IMR-90 (cell line): ENCODE measurements at regions not wholly inside any gene's neighbourhood (a gene's known extent, or its start where the extent isn't known, plus 50 kb on each side); places are given as distances from the start of the nearest gene placed in this dataset.

Experiments
- ATAC-seq: fragments of 200-7000 bp; cut with Tn5 transposase; 2 replicates; pipeline ENCODE4 v1.9.1; 2020; ENCODE audit warnings: low read depth, mild to moderate bottlenecking, moderate library complexity
- BruUV-seq: library from RNA; stranded (reverse); fragments of 400-500 nt; replicated peaks from 2 replicates; lab custom pipeline; 2021; lab: Mats Ljungman, UMichigan
- CTCF ChIA-PET: fragments of 300-600 bp; formaldehyde crosslinking; extraction: SDS; loops from one replicate; lab custom pipeline; 2021; ENCODE audit warnings: antibody characterized with exemption; lab: Yijun Ruan, JAX
- POLR2A ChIA-PET: fragments of 300-600 bp; sonication (Branson Sonifier 250); formaldehyde crosslinking; loops from one replicate; lab custom pipeline; 2022; ENCODE audit warnings: antibody characterized with exemption; ENCODE audit not compliant: unreplicated experiment; lab: Charles Lee
- DNase-seq: peaks from one replicate; pipeline ENCODE4 v3.0.0; 2013
- H2AFZ ChIP-seq: replicated peaks from 2 replicates; pipeline ENCODE3; 2013; ENCODE audit warnings: low read length, mild to moderate bottlenecking; ENCODE audit not compliant: poor library complexity
- H2AK5ac ChIP-seq: 2 replicates; pipeline ENCODE4 v1.6.1; 2013; ENCODE audit warnings: low read depth, low read length, inconsistent platforms
- H2AK9ac ChIP-seq: replicated peaks from 2 replicates; pipeline ENCODE3; 2013; ENCODE audit warnings: mild to moderate bottlenecking, low read depth, low read length, moderate library complexity; ENCODE audit not compliant: poor library complexity
- H2BK120ac ChIP-seq: 2 replicates; pipeline ENCODE4 v1.6.1; 2013; ENCODE audit warnings: low read depth, low read length, inconsistent platforms
- H2BK15ac ChIP-seq: 3 replicates; pipeline ENCODE4 v1.6.1; 2013; ENCODE audit warnings: low read depth, low read length, inconsistent platforms
- H2BK20ac ChIP-seq: 2 replicates; pipeline ENCODE4 v1.6.1; 2013; ENCODE audit warnings: low read depth, mild to moderate bottlenecking, inconsistent platforms, low read length, moderate library complexity
- H2BK5ac ChIP-seq: 2 replicates; pipeline ENCODE4 v1.6.1; 2013; ENCODE audit warnings: mild to moderate bottlenecking, low read depth, low read length, inconsistent platforms; ENCODE audit not compliant: poor library complexity, severe bottlenecking
- H3K14ac ChIP-seq: replicated peaks from 2 replicates; pipeline ENCODE4 v1.6.1; 2013; ENCODE audit warnings: low read depth, low read length, inconsistent platforms
- H3K18ac ChIP-seq: 2 replicates; pipeline ENCODE4 v1.6.1; 2013; ENCODE audit warnings: low read depth, low read length, control low read depth
- H3K23ac ChIP-seq: 2 replicates; pipeline ENCODE4 v1.6.1; 2013; ENCODE audit warnings: low read depth, low read length, inconsistent platforms
- H3K27ac ChIP-seq: 2 replicates; pipeline ENCODE4 v1.5.1; 2013; ENCODE audit warnings: mild to moderate bottlenecking, control low read depth, low read length; ENCODE audit not compliant: insufficient read depth
- H3K27me3 ChIP-seq: 2 replicates; pipeline ENCODE4 v1.6.1; 2013; ENCODE audit warnings: low read length; ENCODE audit not compliant: control insufficient read depth, insufficient read depth
- H3K36me3 ChIP-seq: 2 replicates; pipeline ENCODE4 v1.6.1; 2013; ENCODE audit warnings: low read length, mixed read lengths; ENCODE audit not compliant: control insufficient read depth, insufficient read depth
- H3K4ac ChIP-seq: 2 replicates; pipeline ENCODE4 v1.6.1; 2013; ENCODE audit warnings: low read depth, low read length, inconsistent platforms
- H3K4me1 ChIP-seq: 2 replicates; pipeline ENCODE4 v1.6.1; 2013; ENCODE audit warnings: low read length, mixed read lengths; ENCODE audit not compliant: control insufficient read depth, insufficient read depth
- H3K4me2 ChIP-seq: 2 replicates; pipeline ENCODE4 v1.6.1; 2013; ENCODE audit warnings: low read depth, mild to moderate bottlenecking, control low read depth, low read length, moderate library complexity
- H3K4me3 ChIP-seq: 2 replicates; pipeline ENCODE4 v1.5.1; 2013; ENCODE audit warnings: low read depth, mild to moderate bottlenecking, control low read depth, low read length, moderate library complexity; ENCODE audit not compliant: insufficient read depth
- H3K56ac ChIP-seq: 2 replicates; pipeline ENCODE4 v1.6.1; 2013; ENCODE audit warnings: low read length, inconsistent platforms; ENCODE audit not compliant: insufficient read depth; ENCODE audit errors: extremely low read depth
- H3K79me1 ChIP-seq, 2 experiments: 2 replicates each; pipeline ENCODE4 v1.6.1; 2013; ENCODE audit warnings: low read length in 2 of 2, inconsistent platforms in 1 of 2, low read depth in 1 of 2
- H3K9ac ChIP-seq: 2 replicates; pipeline ENCODE4 v1.6.1; 2013; ENCODE audit warnings: low read depth, low read length, control low read depth
- H3K9me1 ChIP-seq: 2 replicates; pipeline ENCODE4 v1.6.1; 2013; ENCODE audit warnings: low read length, inconsistent platforms; ENCODE audit not compliant: insufficient read depth
- H3K9me3 ChIP-seq: 2 replicates; pipeline ENCODE4 v1.6.1; 2013; ENCODE audit warnings: low read length; ENCODE audit not compliant: control insufficient read depth, insufficient read depth
- H4K20me1 ChIP-seq: 2 replicates; pipeline ENCODE4 v1.6.1; 2013; ENCODE audit warnings: low read length, inconsistent platforms; ENCODE audit not compliant: insufficient read depth
- H4K5ac ChIP-seq: 2 replicates; pipeline ENCODE4 v1.6.1; 2013; ENCODE audit warnings: mild to moderate bottlenecking, low read depth, low read length, control low read depth
- H4K8ac ChIP-seq, 2 experiments: 2 replicates each; pipeline ENCODE4 v1.6.1; 2013; ENCODE audit warnings: low read depth in 2 of 2, low read length in 2 of 2, control low read depth in 1 of 2, inconsistent platforms in 1 of 2
- H4K91ac ChIP-seq: 2 replicates; pipeline ENCODE4 v1.6.1; 2013; ENCODE audit warnings: low read depth, low read length, inconsistent platforms; ENCODE audit not compliant: insufficient read depth
- BHLHE40 ChIP-seq: fragments of 150-350 bp; IDR thresholded peaks from 2 replicates; pipeline ENCODE4 v1.6.1; 2016; ENCODE audit warnings: mild to moderate bottlenecking, low read depth, low read length
- CEBPB ChIP-seq: IDR thresholded peaks from 2 replicates; pipeline ENCODE4 v1.6.1; 2012; ENCODE audit warnings: low read depth, low read length, improper control_type of control experiment
- CHD1 ChIP-seq: IDR thresholded peaks from 2 replicates; pipeline ENCODE4 v1.6.1; 2012; ENCODE audit warnings: low read depth, low read length, improper control_type of control experiment
- CTCF ChIP-seq: conservative IDR thresholded peaks from 2 replicates; pipeline ENCODE4 v1.5.1; 2012; ENCODE audit warnings: mild to moderate bottlenecking, low read depth, low read length, improper control_type of control experiment
- ELK1 ChIP-seq: fragments of 150-350 bp; IDR thresholded peaks from 2 replicates; pipeline ENCODE4 v1.6.1; 2016; ENCODE audit warnings: low read depth, mild to moderate bottlenecking, low read length, moderate library complexity, borderline replicate concordance
- FOS ChIP-seq: fragments of 150-350 bp; IDR thresholded peaks from 2 replicates; pipeline ENCODE4 v1.6.1; 2016; ENCODE audit warnings: low read depth, low read length
- MAFK ChIP-seq: IDR thresholded peaks from 2 replicates; pipeline ENCODE4 v1.6.1; 2012; ENCODE audit warnings: low read depth, low read length, improper control_type of control experiment
- MAZ ChIP-seq: IDR thresholded peaks from 2 replicates; pipeline ENCODE4 v1.6.1; 2012; ENCODE audit warnings: low read depth, mild to moderate bottlenecking, low read length, improper control_type of control experiment, moderate library complexity, borderline replicate concordance
- MXI1 ChIP-seq: IDR thresholded peaks from 2 replicates; pipeline ENCODE4 v1.6.1; 2012; ENCODE audit warnings: low read depth, mild to moderate bottlenecking, low read length, moderate library complexity, borderline replicate concordance
- NFE2L2 ChIP-seq: fragments of 150-350 bp; IDR thresholded peaks from 2 replicates; pipeline ENCODE4 v1.6.1; 2016; ENCODE audit warnings: low read depth, mild to moderate bottlenecking, low read length
- POLR2A ChIP-seq: IDR thresholded peaks from 2 replicates; pipeline ENCODE4 v1.6.1; 2012; ENCODE audit warnings: mild to moderate bottlenecking, low read depth, low read length
- RCOR1 ChIP-seq: IDR thresholded peaks from 2 replicates; pipeline ENCODE4 v1.6.1; 2012; ENCODE audit warnings: mild to moderate bottlenecking, low read length, improper control_type of control experiment; ENCODE audit not compliant: insufficient replicate concordance
- SMC3 ChIP-seq: fragments of 150-350 bp; IDR thresholded peaks from 2 replicates; pipeline ENCODE4 v1.6.1; 2016; ENCODE audit warnings: low read depth, mild to moderate bottlenecking, antibody characterized with exemption, low read length, moderate library complexity
- USF2 ChIP-seq: fragments of 150-350 bp; IDR thresholded peaks from 2 replicates; pipeline ENCODE4 v1.6.1; 2017; ENCODE audit warnings: mild to moderate bottlenecking, antibody characterized with exemption, low read length, low read depth
- WGBS, 2 experiments: methylation state at CpG; one replicate each; pipeline versions ENCODE4 v1.1.5 to v1.1.7; 2013; ENCODE audit warnings: missing lambda C conversion rate in 2 of 2; ENCODE audit not compliant: insufficient read length in 1 of 2; ENCODE audit errors: extremely low coverage in 2 of 2; 5-methylcytosine and 5-hydroxymethylcytosine counted together
- dilution Hi-C: fragments of 300-500 bp; cut with HindIII; formaldehyde crosslinking; loops from one replicate; pipeline ENCODE4 v1.14.3; 2018; ENCODE audit warnings: low sequenced_read_pairs; ENCODE audit not compliant: unreplicated experiment
- in situ Hi-C: fragments of 300-500 bp; cut with MboI; formaldehyde crosslinking; loops from 3 replicates; pipeline ENCODE4 v1.14.3; 2019; ENCODE audit warnings: low sequenced_read_pairs, inconsistent platforms, mixed read lengths
- intact Hi-C: fragments of 100-400 bp; cut with micrococcal nuclease; formaldehyde crosslinking; loops from 2 replicates; pipeline ENCODE4 v1.10.0; 2022

- no peak overlapping the region for H3K9ac ChIP-seq
- BruUV-seq = no TSS peak
- DNase-seq = no peak
- no peak overlapping the region for H2BK120ac ChIP-seq
- H3K14ac ChIP-seq = no peak overlapping the region
- no peak for ATAC-seq
- H2AFZ ChIP-seq = no peak overlapping the region
- no peak overlapping the region for H2BK15ac ChIP-seq
- dilution Hi-C loops = no loop called here
- H3K23ac ChIP-seq = no peak overlapping the region
- H3K27me3 ChIP-seq = no peaks in the 10 kb centered on the region
- no peak overlapping the region for H3K27ac ChIP-seq
- no peaks in the 10 kb centered on the region for H3K4me1 ChIP-seq
- no peak overlapping the region for H2AK5ac ChIP-seq
- H3K4ac ChIP-seq = no peak overlapping the region
- no peaks in the 10 kb centered on the region for H3K9me3 ChIP-seq
- H2AK9ac ChIP-seq = no peak overlapping the region
- H2BK5ac ChIP-seq = no peak overlapping the region
- no peak overlapping the region for H4K8ac ChIP-seq
- CTCF ChIA-PET = no interaction called here
- H4K91ac ChIP-seq = no peak overlapping the region
- intact Hi-C loops = no loop called here
- no peak overlapping the region for H4K5ac ChIP-seq
- H3K9me1 ChIP-seq = no peaks in the 10 kb centered on the region
- H3K56ac ChIP-seq = no peak overlapping the region
- no CpG with 5 or more reads among the region's 2 CpGs for WGBS, 2 experiments
- no peaks in the 10 kb centered on the region for H3K79me1 ChIP-seq
- H3K4me3 ChIP-seq = no peak overlapping the region
- H4K20me1 ChIP-seq = no peaks in the 10 kb centered on the region
- H2BK20ac ChIP-seq = no peak overlapping the region
- in situ Hi-C loops = no loop called here
- TF ChIP-seq FOS = no peak
- TF ChIP-seq MAZ = no peak
- TF ChIP-seq RCOR1 = no peak
- no peak for TF ChIP-seq POLR2A
- TF ChIP-seq BHLHE40 = no peak
- no peak for TF ChIP-seq USF2
- TF ChIP-seq MAFK = no peak
- TF ChIP-seq CTCF = no peak
- no peak for TF ChIP-seq NFE2L2
- TF ChIP-seq SMC3 = no peak
- TF ChIP-seq MXI1 = no peak
- TF ChIP-seq CHD1 = no peak
- no peak for TF ChIP-seq CEBPB
- TF ChIP-seq ELK1 = no peak
- no peak overlapping the region for H3K18ac ChIP-seq
- no peaks in the 10 kb centered on the region for H3K36me3 ChIP-seq
- POLR2A ChIA-PET = no interaction called here
- no peak overlapping the region for H3K4me2 ChIP-seq
These were observed 165.8 kb upstream of the CYSLTR1 start for GRCh38 chrX:78493180-78493579.
